ENCODE measurements at regions not wholly inside any gene's neighbourhood (a gene's known extent, or its start where the extent isn't known, plus 50 kb on each side); places are given as distances from the start of the nearest gene placed in this dataset.

- Mint-ChIP-seq H3K9me3 (peaks cover 4% of the 10 kb centered on the region), H3K27me3 (ENCODE audit: low read depth) (no peaks in the 10 kb centered on the region), H3K4me3 (no peak overlapping the region), H3K4me1 (no peaks in the 10 kb centered on the region), H3K27ac (no peak overlapping the region), H3K36me3 (peaks cover 4% of the 10 kb centered on the region)
- CTCF ChIA-PET, result no interaction called here
- no peak for DNase-seq (ENCODE audit: low spot score)
- ATAC-seq, result no peak
- POLR2A ChIA-PET, result no interaction called here
- no peak for TF ChIP-seq E2F4 (CRISPR knock-in tag; IDR thresholded peaks at IDR 0.05; ENCODE audit: borderline replicate concordance, low read depth)
- no peak for TF ChIP-seq ZNF416 (CRISPR knock-in tag; IDR thresholded peaks at IDR 0.05)
- no peak for TF ChIP-seq AFF4 (CRISPR knock-in tag; IDR thresholded peaks at IDR 0.05; ENCODE audit: borderline replicate concordance)
Measured at GRCh38 chr17:13678841-13679240, 77.1 kb upstream of the HS3ST3A1 start.

- no peak for TF ChIP-seq IRF1 (CRISPR knock-in tag; IDR thresholded peaks at IDR 0.05)
- TF ChIP-seq ZNF232 (CRISPR knock-in tag; IDR thresholded peaks at IDR 0.05), result no peak
- no peak for TF ChIP-seq ZNF532 (CRISPR knock-in tag; IDR thresholded peaks at IDR 0.05; ENCODE audit: borderline replicate concordance)
- TF ChIP-seq FOXK1 (CRISPR knock-in tag; IDR thresholded peaks at IDR 0.05), result no peak
- TF ChIP-seq OVOL2 (CRISPR knock-in tag; IDR thresholded peaks at IDR 0.05; ENCODE audit: borderline replicate concordance), result no peak
- TF ChIP-seq USF1 (CRISPR knock-in tag; IDR thresholded peaks at IDR 0.05), result no peak
- TF ChIP-seq TCF7 (CRISPR knock-in tag; IDR thresholded peaks at IDR 0.05; ENCODE audit: low read depth), result no peak
- TF ChIP-seq GTF2I (CRISPR knock-in tag; conservative IDR thresholded peaks at IDR 0.05), result no peak
- TF ChIP-seq MYBL2 (CRISPR knock-in tag; IDR thresholded peaks at IDR 0.05), result no peak
- DNase-seq (ENCODE audit: low spot score) (no peak), ATAC-seq (no peak)
- Mint-ChIP-seq H3K9me3 (peaks cover 3% of the 10 kb centered on the region; the same call in 1 of the 2 replicates), H3K36me3 (no peaks in the 10 kb centered on the region), H3K4me3 (no peak overlapping the region), H3K4me1 (no peaks in the 10 kb centered on the region), H3K27ac (no peak overlapping the region), H3K27me3 (ENCODE audit: low read depth) (no peaks in the 10 kb centered on the region)
- ChIA-PET CTCF (no interaction called here), POLR2A (no interaction called here)
Measured at GRCh38 chr17:13688716-13689115, 87.0 kb upstream of the HS3ST3A1 start.

Measured in WTC11 (cell line).